NB4 (cell line): ENCODE measurements at regions not wholly inside any gene's neighbourhood (a gene's known extent, or its start where the extent isn't known, plus 50 kb on each side); places are given as distances from the start of the nearest gene placed in this dataset.

Experiments
- CTCF ChIP-seq: IDR thresholded peaks from one replicate; pipeline ENCODE4 v1.5.1; 2012; ENCODE audit warnings: low read depth, low read length
- MYC ChIP-seq: IDR thresholded peaks from 2 replicates; pipeline ENCODE4 v1.6.1; 2011; ENCODE audit warnings: low read depth, low read length
- POLR2A ChIP-seq: IDR thresholded peaks from 2 replicates; pipeline ENCODE4 v1.6.1; 2011; ENCODE audit warnings: mild to moderate bottlenecking; ENCODE audit not compliant: insufficient read length; ENCODE audit errors: extremely low read depth

- TF ChIP-seq CTCF (no peak), POLR2A (no peak), MYC (no peak)
Observed at GRCh38 chr2:9097239-9097638, 93.8 kb upstream of the MBOAT2 start.
